IMR-90 (cell line): ENCODE measurements at regions not wholly inside any gene's neighbourhood (a gene's known extent, or its start where the extent isn't known, plus 50 kb on each side); places are given as distances from the start of the nearest gene placed in this dataset.

Experiments used
- CEBPB ChIP-seq: IDR thresholded peaks from 2 replicates; pipeline ENCODE4 v1.6.1; 2012; ENCODE audit warnings: low read depth, low read length, improper control_type of control experiment
- MAFK ChIP-seq: IDR thresholded peaks from 2 replicates; pipeline ENCODE4 v1.6.1; 2012; ENCODE audit warnings: low read depth, low read length, improper control_type of control experiment
- MAZ ChIP-seq: IDR thresholded peaks from 2 replicates; pipeline ENCODE4 v1.6.1; 2012; ENCODE audit warnings: low read depth, mild to moderate bottlenecking, low read length, improper control_type of control experiment, moderate library complexity, borderline replicate concordance
- MXI1 ChIP-seq: IDR thresholded peaks from 2 replicates; pipeline ENCODE4 v1.6.1; 2012; ENCODE audit warnings: low read depth, mild to moderate bottlenecking, low read length, moderate library complexity, borderline replicate concordance
- NFE2L2 ChIP-seq: fragments of 150-350 bp; IDR thresholded peaks from 2 replicates; pipeline ENCODE4 v1.6.1; 2016; ENCODE audit warnings: low read depth, mild to moderate bottlenecking, low read length
- POLR2A ChIP-seq: IDR thresholded peaks from 2 replicates; pipeline ENCODE4 v1.6.1; 2012; ENCODE audit warnings: mild to moderate bottlenecking, low read depth, low read length
- RAD21 ChIP-seq: IDR thresholded peaks from 2 replicates; pipeline ENCODE4 v1.6.1; 2012; ENCODE audit warnings: low read length, improper control_type of control experiment
- RCOR1 ChIP-seq: IDR thresholded peaks from 2 replicates; pipeline ENCODE4 v1.6.1; 2012; ENCODE audit warnings: mild to moderate bottlenecking, low read length, improper control_type of control experiment; ENCODE audit not compliant: insufficient replicate concordance
- SMC3 ChIP-seq: fragments of 150-350 bp; IDR thresholded peaks from 2 replicates; pipeline ENCODE4 v1.6.1; 2016; ENCODE audit warnings: low read depth, mild to moderate bottlenecking, antibody characterized with exemption, low read length, moderate library complexity
- TF ChIP-seq, protein P1 (sequence below): conservative IDR thresholded peaks from 2 replicates; pipeline ENCODE4 v1.5.1; 2012; ENCODE audit warnings: mild to moderate bottlenecking, low read depth, low read length, improper control_type of control experiment
- TF ChIP-seq, protein P2 (sequence below): fragments of 150-350 bp; IDR thresholded peaks from 2 replicates; pipeline ENCODE4 v1.6.1; 2016; ENCODE audit warnings: low read depth, mild to moderate bottlenecking, low read length, moderate library complexity, borderline replicate concordance
- TF ChIP-seq, protein P3 (sequence below): fragments of 150-350 bp; IDR thresholded peaks from 2 replicates; pipeline ENCODE4 v1.6.1; 2017; ENCODE audit warnings: mild to moderate bottlenecking, antibody characterized with exemption, low read length, low read depth

DNA sequence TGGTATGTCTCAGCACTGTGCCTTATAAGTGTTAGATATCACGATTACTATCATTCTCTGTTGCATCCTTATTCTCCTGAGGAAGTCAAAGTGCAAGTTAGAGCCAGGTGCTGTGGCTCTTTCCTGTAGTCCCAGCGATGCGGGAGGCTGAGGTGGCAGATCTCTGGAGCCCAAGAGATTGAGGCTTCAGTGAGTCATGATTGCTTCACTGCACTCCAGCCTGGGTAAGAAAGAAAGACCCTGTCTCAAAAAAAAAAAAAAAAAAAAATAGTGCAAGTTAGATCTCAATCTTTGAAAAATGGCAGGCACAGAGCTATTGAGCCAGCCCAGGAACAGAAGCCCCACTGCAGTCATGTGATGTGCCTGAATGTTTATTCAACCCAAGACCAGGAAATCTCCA is 147.8 kb upstream of the POGK start:
- TF ChIP-seq POLR2A (no peak), MAZ (no peak), MXI1 (no peak), RAD21 (no peak), MAFK (no peak), SMC3 (no peak), NFE2L2 (no peak), RCOR1 (no peak), CEBPB (no peak)
- TF ChIP-seq, protein P1, sequence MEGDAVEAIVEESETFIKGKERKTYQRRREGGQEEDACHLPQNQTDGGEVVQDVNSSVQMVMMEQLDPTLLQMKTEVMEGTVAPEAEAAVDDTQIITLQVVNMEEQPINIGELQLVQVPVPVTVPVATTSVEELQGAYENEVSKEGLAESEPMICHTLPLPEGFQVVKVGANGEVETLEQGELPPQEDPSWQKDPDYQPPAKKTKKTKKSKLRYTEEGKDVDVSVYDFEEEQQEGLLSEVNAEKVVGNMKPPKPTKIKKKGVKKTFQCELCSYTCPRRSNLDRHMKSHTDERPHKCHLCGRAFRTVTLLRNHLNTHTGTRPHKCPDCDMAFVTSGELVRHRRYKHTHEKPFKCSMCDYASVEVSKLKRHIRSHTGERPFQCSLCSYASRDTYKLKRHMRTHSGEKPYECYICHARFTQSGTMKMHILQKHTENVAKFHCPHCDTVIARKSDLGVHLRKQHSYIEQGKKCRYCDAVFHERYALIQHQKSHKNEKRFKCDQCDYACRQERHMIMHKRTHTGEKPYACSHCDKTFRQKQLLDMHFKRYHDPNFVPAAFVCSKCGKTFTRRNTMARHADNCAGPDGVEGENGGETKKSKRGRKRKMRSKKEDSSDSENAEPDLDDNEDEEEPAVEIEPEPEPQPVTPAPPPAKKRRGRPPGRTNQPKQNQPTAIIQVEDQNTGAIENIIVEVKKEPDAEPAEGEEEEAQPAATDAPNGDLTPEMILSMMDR: no peak
- TF ChIP-seq, protein P2, sequence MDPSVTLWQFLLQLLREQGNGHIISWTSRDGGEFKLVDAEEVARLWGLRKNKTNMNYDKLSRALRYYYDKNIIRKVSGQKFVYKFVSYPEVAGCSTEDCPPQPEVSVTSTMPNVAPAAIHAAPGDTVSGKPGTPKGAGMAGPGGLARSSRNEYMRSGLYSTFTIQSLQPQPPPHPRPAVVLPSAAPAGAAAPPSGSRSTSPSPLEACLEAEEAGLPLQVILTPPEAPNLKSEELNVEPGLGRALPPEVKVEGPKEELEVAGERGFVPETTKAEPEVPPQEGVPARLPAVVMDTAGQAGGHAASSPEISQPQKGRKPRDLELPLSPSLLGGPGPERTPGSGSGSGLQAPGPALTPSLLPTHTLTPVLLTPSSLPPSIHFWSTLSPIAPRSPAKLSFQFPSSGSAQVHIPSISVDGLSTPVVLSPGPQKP: no peak
- TF ChIP-seq, protein P3, sequence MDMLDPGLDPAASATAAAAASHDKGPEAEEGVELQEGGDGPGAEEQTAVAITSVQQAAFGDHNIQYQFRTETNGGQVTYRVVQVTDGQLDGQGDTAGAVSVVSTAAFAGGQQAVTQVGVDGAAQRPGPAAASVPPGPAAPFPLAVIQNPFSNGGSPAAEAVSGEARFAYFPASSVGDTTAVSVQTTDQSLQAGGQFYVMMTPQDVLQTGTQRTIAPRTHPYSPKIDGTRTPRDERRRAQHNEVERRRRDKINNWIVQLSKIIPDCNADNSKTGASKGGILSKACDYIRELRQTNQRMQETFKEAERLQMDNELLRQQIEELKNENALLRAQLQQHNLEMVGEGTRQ: no peak
